ENCODE measurements at regions not wholly inside any gene's neighbourhood (a gene's known extent, or its start where the extent isn't known, plus 50 kb on each side); places are given as distances from the start of the nearest gene placed in this dataset.

DNA sequence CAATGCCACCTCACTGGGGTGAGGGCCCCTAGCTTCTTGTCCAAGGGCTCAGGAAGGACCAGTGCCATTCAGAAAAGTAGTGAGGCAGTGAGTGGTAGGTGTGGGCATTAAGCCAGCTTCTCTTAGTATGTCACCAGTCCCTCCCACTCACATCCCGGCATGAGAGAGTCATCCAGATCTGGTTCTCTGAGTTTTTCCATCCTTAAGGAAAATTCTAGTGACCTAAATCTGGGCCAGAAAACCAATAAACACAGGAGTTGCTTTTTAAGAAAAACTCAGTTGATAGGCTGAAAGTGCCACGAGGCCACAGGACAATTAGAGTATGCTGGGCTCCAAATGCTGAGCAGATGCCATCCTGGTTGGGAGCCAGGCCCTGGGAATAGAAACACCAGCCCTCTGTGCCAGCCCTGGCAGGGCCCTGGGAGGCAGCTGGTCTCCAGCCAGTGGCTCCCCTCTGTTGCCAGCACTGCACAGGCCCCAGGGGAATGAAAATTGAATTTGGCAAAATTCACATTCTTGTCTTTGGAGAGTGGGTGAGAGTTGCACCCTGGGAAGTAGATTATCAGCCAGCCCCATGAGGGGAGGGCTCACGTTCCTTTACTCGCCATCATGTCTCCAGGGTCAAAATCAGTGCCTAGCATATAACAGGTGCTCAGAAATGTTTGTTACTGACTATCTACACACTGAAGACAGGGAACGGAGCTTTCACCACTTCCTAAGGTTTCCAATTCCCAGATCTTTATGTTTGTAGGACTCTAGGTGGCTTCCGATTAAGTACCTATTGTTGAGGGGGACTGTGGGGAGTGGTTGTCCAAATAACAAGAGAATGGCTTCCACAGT is 52.8 kb downstream of the FAM43A start:
- no peak for DNase-seq (ENCODE audit: low spot score)

DNA sequence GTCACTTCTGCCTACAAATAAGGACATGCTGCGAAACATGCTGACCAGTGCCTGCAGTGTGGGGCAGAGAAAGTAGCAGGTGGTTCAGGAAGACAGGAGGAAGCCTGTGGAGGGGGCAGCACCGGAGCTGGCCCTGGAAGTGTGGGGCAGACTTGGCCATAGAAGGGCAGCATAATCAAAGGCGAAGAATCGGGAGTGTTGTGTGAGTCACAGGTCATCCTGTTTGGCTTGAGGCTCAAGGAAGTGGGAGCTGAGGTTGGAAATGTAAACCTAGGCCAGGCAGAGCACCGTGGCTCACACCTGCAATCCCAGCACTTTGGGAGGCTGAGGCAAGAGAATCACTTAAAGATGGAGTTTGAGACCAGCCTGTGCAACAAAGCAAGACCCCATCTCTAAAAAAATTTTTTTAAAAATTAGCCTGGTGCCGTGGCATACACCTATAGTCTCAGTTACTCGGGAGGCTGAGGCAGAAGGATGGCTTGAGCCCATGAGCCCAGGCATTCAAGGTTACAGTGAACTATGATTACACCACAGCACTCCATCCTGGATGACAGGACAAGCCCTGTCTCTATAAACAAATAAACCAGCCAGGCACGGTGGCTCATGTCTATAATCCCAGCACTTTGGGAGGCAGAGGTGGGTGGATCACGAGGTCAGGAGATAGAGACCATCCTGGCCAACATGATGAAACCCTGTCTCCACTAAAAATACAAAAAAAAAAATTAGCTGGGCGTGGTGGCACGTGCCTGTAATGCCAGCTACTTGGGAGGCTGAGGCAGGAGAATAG is 54.0 kb downstream of the FAM43A start:
- DNase-seq (ENCODE audit: low spot score): no peak

DNA sequence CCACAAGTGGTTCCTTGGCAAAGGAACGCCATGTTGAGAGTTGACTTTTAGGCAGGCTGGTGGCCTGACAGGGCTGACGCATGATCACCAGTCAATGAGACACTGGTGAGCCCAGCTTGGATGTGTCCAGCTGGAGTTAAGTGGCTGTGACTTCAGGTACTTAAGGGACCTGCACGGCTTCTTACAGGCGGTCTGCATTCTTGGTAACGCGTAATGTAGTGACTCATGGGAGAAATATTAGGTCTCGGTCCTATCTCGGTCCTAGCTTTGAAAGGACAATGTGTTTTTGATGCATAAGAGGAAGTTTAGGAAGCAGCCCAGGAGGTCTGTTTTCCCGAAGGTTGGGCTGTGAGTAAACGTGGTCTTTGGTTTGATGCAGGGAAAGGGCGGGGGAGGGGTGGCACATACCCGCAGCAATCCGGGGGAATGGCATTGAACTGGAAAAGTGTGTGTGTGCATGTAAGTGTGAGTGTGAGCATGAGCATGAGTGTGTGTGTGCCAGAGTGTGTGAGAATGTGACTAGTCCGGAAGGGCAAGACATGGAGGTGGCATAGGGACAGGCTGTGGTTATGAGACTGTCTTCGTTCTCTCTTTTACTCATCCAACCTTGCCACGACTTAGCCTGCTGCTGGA is 55.3 kb downstream of the FAM43A start:
- DNase-seq (ENCODE audit: low spot score): no peak

DNA sequence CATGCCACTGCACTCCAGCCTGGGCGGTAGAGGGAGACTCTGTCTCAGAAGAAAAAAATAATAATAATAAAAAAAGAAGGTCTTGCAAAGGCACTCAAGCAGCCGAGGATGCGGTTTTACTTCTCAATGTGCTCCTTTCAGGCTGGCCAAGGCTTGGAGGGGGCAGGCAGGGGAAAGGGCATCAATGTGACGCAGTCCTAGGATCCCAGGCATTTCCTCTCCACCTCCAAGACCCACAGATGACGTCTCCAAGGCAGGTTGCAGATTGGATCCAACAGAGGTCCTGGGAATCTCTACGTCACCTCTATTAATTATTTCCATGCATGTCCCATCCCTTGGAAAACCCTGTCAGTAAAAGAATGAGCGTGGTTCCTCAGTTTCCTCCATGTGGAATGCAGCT is 56.2 kb downstream of the FAM43A start:
- DNase-seq (ENCODE audit: low spot score): no peak

DNA sequence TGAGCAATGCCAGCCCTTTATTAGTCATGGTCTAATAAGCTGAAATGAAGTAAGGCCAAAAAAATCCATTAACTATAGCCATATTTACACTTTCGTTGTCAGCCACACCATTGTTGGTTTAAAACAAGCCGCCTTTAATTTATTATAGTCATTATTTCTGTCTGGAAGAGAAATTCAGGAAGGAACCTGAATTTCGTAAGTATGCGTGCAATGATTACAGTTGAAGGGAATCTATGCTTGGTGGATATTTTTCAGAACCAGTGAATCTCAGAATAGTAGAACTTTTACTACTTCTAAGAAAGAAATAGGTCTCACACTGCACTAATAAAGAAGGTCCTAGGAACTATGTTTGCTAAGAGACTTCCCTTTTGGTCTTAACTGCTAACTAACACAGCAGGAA is 59.1 kb downstream of the FAM43A start:
- no peak for DNase-seq (ENCODE audit: low spot score)

DNA sequence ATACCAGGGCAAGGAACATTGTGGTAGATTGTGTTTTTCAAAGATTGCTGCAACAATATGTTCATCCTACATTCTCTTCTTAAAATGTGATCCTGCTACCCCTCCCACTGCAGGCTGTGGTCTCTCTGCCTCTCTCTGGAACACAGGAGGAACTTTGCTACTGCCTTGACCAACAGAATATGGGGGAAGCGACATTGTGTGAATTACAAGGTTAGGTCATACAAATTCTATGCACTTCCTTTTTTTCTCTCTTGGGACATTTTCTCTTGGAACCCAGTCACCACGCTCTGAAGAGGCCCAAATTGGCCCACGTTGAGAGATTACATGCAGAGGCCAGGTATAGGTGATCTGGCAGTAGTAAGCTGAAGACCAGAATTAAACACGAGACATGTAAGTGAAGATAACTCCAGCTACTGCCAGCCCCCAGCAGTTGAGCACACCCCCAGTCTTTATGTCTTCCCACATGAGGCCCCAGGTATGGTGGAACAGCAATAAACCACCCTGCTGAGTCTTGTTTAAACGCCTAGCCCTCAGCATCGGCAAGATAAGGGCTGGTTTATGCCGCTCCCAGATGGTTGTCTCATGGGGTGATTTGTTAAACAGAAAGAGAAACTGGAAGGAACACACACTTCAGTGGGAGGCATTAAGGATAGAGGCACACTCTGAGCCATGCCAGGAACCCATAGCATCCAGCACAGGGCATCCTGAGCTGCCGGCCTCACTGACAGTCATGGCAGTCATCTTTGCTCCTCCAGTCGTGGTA is 59.9 kb downstream of the FAM43A start:
- DNase-seq (ENCODE audit: low spot score): no peak

DNA sequence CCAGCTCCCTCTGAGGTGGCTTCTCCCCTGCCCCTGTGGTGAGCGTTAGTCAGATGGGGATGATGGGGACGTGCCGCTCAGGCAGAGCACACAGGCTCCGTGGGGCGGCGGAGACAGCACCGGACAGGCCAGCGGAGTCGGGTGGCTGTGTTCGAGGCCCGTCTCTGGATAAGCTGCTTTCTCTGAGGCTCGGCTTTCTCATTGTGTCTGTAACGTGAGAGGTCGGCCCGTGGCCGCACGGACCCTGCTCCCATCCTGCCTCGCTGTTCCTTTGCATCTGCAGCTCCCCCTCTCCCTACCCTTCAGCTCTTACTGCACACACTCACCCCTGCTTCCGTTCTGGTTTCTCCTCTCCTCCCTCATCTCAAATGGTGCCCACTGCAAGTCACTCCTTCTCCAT is 62.5 kb downstream of the FAM43A start:
- no peak for DNase-seq (ENCODE audit: low spot score)

DNA sequence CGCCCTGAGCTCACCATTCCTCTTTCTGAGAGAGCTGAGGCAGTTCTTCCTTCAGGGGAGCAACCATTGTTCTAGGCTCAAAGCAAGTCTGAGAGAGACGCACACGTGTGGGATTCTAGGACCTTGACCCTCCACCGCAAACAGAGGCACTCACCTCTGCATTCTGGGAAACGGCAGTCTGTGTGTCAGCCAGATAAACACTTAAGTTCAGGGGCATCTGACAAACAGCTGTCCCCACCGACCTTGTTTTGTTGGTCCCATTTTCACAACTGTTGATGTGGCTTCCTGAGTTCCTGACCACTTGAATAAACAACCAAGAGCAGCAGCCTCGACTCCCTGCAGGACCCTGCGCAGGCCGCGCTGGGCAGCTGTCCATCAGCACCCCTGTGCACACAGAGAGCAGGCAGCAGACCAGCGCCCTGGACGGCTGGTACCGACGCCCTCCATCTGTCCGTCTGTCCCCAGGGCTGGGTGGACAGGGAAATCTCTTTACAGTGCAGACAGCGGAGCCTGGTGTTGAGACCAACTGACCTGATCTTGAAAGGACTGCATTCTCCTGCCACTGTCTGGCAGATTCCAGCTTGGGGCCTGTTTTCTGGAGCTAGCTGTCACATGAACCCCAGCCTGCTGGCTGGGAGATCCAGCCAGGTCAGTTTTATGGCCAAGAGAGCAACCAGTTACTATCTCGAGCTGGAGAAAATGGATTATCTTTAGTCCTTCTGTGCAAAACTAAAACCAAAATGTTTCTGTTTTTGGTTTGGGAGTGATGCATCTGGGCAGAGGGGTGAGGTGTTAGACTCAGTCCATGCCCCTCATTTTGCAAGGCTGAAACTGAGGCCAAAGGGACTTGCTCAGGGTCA is 64.2 kb downstream of the FAM43A start:
- DNase-seq (ENCODE audit: low spot score): no peak

DNA sequence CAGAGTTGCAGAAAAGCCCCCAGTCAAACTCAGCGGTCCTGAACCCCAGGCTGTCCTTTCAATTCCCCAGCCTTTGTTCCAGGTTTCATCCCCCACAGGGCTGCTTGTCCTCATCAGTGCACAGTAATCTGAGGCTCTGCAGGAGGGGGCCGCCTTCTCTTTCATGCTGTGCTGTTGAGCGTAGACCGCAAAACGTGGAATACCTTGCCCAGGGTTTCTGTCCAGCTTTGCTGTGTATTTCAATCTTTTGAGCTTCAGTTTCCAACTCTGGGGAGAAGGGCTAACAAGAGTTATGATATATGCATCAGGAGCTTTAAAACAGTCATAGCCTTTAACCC is 64.8 kb downstream of the FAM43A start:
- DNase-seq (ENCODE audit: low spot score): no peak

DNA sequence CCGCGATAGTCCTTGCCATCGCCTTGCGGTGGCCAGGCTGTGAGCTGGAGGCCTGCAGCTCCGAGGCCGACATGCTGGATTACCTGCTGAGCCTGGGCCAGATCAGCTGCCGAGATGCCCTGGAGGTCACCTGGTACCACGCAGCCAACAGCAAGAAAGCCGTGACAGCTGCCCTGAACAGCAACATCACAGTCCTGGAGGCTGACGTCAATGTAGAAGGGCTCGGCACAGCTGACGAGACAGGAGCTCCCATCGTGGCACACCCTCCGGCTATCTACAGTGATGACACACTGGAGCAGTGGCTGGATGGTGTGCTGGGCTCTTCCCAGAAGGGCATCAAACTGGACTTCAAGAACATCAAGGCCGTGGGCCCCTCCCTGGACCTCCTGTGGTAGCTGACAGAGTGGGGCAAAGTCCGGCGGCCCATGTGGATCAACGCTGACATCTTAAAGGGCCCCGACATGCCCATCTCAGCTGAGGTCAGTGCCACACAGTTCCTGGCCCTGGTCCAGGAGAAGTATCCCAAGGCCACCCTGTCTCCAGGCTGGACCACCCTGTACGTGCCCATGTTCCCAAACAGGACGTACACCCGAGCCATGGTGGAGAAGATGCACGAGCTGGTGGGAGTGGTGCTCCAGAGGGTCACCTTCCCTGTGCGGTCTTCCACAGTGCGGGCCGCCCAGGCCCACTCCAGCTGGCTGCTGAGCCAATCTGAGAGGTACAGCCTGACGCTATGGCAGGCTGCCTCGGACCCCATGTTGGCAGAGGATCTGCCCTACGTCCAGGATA is 70.2 kb downstream of the FAM43A start:
- DNase-seq (ENCODE audit: low spot score): no peak

DNA sequence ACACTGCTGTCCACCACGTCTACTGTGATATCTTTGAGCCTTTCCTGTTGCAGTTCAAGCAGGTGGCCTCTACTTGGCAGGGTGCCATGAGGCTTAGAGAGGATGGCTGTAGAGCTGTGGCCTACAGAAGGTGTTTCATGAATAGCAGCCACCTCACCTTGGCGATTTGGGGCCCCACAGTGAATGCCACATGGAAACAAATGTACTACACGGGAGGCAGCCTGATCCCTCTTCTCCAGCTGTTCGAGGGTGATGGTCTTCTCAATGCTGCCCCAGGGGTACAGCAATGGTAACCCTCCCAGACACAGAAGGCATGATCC is 70.7 kb downstream of the FAM43A start:
- DNase-seq (ENCODE audit: low spot score): no peak

DNA sequence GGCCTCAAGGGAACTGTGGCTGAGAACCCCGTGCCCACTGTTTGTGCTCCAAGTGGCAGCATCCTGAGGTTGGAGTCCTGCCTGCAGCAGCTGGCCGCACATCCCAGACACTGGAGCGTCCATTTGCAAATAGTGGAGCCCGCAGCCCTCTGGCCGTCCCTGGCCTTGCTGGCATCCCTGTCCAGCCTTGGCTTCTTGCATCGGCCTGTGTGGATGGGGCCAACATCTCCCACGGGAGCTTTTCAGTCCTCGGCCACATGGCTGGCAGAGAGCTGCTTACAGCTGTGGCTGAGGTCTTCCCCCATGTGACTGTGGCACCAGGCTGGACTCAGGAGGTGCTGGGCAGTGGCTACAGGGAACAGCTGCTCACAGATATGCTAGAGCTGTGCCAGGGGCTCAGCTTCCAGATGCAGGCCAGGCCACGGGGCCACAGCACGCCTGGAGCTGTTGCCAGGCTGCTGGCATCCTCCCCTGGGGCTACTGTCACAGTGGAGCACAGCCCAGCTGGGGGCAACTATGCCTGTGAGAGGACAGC is 71.2 kb downstream of the FAM43A start:
- no peak for DNase-seq (ENCODE audit: low spot score)

DNA sequence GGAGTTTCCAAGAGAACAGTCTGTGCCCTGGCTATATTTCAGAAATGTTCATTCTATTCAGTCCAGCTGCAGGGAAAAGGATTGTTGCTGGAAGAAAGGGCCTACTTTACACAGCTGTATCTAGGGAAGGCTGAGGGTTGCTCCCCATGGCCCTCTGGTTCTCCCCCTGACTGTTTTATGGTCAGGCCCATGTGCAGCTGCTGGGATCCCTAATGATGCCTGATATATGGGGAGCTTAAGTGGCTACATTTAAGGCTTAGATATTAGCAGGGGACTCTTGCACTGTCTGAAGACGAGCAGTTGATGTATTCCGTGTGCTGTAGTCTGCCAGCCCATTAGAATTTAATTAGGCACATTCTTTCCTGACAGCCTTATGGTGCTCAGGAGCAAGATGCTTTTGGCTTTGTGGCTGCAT is 72.0 kb downstream of the FAM43A start:
- no peak for DNase-seq (ENCODE audit: low spot score)

DNA sequence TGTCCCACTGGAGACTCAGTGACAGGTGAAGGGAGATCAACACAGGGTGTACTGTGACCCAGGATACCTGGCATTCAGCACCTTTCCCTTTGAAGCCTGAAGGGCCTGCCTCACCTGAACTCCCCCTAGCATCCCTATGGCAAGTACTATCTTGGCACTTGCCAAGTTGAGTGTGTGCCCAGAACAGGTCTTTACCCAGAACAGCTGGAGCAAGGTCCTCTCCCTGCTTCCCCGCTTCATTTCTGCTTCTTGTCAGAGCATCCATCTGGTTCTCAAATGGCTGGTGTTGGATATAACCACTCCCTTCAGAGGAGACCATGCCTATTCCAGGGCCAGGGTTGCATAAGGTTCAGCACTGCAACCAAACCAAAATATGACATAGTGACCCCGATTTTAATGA is 73.0 kb downstream of the FAM43A start:
- DNase-seq (ENCODE audit: low spot score): no peak

DNA sequence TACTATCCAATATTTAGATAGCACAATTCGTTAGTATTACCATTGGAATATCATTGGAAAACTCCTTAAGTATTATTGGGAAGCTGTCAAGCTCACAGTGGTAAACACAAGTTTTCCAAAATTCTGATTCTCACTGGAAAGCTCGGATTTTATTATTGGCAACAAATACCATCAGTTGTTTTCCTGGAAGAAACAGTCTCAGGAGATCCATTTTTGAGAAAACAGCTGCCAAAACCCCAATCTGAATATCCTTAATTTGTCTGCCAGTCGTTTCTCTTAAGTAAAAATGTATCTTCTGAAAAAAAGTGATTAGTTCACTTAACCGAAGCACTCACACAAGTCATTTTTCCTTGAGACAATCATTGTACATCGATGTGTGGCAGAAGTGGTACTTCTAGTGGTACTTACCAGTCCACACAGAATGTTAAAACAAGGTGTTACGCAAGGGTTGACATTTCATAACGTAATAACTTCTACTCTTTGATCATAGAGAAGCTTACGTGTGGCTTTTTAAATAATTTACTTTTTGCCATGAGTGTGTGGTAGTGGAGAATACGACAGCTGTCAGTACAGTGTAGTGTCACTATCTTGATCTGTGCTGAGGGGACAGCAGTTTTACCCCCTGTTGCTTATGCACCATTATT is 74.9 kb downstream of the FAM43A start:
- no peak for DNase-seq (ENCODE audit: low spot score)

DNA sequence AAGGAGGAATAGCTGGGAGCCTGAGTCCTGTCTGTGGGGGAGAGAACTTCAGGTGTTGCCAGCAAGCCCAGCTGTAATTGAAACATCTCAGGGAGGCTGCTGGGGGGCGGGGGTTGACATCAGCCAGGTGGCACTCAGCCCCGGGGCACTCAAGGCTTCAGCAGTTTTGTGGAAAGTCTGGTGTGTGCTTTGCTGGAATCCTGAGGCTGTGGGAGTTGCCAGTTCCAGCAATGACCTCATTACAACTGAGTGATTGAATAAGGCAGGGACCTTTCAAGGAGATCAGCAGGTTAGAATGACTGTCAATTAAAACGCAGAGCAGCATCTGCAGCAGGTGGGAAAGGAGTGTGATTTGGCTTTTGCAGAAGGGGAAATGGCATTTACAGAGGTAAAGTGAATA is 75.7 kb downstream of the FAM43A start:
- DNase-seq (ENCODE audit: low spot score): no peak

DNA sequence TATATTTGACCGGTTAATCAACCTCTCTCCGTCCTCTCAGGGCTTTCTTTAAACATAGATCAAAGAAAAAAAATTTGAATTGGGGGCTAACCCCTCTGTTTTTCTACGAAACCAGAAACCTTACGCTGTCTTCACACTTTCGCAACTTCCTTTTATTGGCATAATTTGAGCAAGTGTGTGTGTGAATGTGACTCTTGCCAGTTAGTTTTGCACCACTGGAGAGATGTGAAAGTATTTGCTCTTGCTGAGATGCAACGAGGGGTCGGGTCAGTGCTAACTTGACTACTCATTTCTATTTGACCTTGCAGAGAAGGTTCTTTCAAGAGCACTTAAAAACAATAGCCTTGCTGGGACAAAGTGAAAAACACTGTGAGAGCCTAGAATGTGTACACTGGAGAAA is 81.2 kb downstream of the FAM43A start:
- no peak for DNase-seq (ENCODE audit: low spot score)

DNA sequence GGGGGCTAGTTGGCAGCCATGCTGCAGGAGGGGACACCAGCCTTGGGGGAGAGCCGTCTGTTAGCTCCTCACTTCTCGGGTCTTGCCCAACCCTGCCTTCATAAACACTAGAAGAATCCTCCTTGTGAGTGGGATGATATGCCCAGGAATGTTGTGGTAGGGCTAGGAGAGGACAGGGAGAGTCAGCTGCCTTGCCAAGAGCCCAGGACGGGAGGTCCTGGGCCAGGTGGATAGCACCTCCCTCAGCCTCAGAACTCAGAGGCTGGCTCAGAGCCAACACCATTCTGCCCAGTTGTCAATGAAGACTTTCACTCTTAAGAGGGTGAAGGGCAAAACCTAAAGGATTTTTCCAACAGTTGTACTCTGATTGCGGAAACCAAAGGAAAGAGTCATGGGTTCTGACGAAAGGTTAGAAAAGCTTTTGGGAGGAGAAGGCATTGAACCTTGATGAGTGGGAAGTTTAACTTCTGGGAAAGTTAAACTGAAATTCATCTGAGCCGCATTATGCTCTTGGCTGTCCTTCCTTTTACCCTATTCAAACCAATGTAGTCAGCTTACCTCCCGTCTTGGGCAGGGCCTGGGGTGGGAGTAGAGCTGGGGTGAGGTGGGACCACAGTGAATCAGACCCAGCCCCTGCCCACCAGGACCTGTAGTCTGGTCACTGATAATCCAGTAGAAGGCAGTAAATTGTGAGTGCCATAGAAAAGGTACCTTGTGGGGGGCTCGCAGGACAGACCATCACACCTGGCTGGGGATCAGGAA is 81.9 kb downstream of the FAM43A start:
- no peak for DNase-seq (ENCODE audit: low spot score)

DNA sequence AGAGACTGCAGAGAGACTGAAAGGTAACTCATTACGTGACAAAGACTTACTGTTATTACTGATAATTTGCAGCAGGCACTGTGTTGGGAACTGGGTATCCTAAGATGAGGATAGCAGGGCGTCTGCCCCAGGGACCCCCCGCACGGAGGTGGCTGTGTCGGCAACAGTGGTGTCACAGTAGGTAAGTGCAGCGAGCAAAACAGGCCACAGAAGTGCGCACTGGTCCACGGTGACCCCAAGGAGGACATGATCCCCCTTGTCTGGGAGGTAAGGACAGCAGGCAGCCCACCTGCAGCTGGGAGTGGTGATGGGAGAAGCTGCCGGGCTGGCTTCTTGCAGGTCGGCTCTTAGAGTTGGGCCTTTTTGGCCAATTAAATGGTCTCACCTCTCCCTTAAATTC is 82.9 kb downstream of the FAM43A start:
- DNase-seq (ENCODE audit: low spot score): no peak
